SK-N-MC (cell line): ENCODE measurements at regions not wholly inside any gene's neighbourhood (a gene's known extent, or its start where the extent isn't known, plus 50 kb on each side); places are given as distances from the start of the nearest gene placed in this dataset.

ENCODE experiments used
- EZH2 ChIP-seq: fragments of 200-600 bp; sonication (generic); IDR thresholded peaks from one replicate; pipeline ENCODE4 v1.6.1; 2017; ENCODE audit warnings: antibody characterized with exemption
- FOXP2 ChIP-seq: optimal IDR thresholded peaks from 2 replicates; pipeline ENCODE3; 2011; ENCODE audit warnings: mild to moderate bottlenecking, moderate library complexity; ENCODE audit not compliant: insufficient read depth; ENCODE audit errors: extremely low read length, control extremely low read depth
- POLR2AphosphoS5 ChIP-seq: IDR thresholded peaks from 2 replicates; pipeline ENCODE4 v1.6.1; 2012; ENCODE audit warnings: mild to moderate bottlenecking, low read depth, low read length, borderline replicate concordance

GRCh38 chr4:53956053-53956452, 108.4 kb downstream of the CHIC2 start:
- TF ChIP-seq POLR2AphosphoS5 = no peak
- TF ChIP-seq EZH2 = no peak
- TF ChIP-seq FOXP2 = no peak
